ENCODE measurements at regions not wholly inside any gene's neighbourhood (a gene's known extent, or its start where the extent isn't known, plus 50 kb on each side); places are given as distances from the start of the nearest gene placed in this dataset.

DNA sequence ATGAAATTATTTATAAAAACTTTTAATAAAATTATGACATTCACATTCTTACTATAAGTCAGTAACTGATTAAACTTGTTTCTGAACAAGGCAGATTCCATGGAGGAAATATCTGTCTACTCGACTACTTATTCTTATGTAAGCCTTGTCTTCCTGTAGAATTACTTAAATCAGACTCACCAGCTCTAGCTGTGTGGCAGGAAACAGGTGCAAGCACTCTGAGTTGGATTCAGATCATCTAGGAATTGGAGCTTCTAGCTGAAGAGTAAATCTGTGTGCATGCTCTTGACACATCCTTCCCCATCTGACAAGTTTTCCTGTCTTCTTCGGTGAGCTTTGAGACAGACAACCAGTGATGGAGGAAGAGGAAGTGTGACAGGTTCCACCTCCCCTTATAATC is 284.7 kb downstream of the TRIB2 start:
- FAIRE-seq: no peak
- Histone ChIP-seq H3K4me1 (no peaks in the 10 kb centered on the region), H3K9me3 (no peaks in the 10 kb centered on the region), H3K4me2 (no peak overlapping the region), H3K27ac (no peak overlapping the region), H3K4me3 (no peak overlapping the region)
- no peak for ATAC-seq
- WGBS (ENCODE audit: missing lambda C conversion rate): 3% methylated on average over 2 of the region's 2 CpGs
- ChIA-PET POLR2A (no interaction called here), CTCF (interaction anchor here (1.4 kb wide), 1 partner anchor 10 kb away, joined by 7 read pairs; no protein-coding TSS in a partner anchor)
- TF ChIP-seq EHMT2 (IDR thresholded peaks at IDR 0.05; ENCODE audit: low read depth): no peak
- no peak for TF ChIP-seq ZFP36 (IDR thresholded peaks at IDR 0.05; ENCODE audit: borderline replicate concordance, partially characterized antibody)
- TF ChIP-seq, protein P1, sequence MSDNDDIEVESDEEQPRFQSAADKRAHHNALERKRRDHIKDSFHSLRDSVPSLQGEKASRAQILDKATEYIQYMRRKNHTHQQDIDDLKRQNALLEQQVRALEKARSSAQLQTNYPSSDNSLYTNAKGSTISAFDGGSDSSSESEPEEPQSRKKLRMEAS (IDR thresholded peaks at IDR 0.05): no peak
- no peak for TF ChIP-seq FOSL2 (IDR thresholded peaks at IDR 0.05)
- TF ChIP-seq FOSL2 (CRISPR knock-in tag; IDR thresholded peaks at IDR 0.05): no peak
- no peak for TF ChIP-seq FOSB (CRISPR knock-in tag; IDR thresholded peaks at IDR 0.05)
- TF ChIP-seq HOXB13 (CRISPR knock-in tag; IDR thresholded peaks at IDR 0.05; ENCODE audit: low read depth): no peak
- no peak for TF ChIP-seq NR3C1 (IDR thresholded peaks at IDR 0.05)
- TF ChIP-seq MAFK (IDR thresholded peaks at IDR 0.05; ENCODE audit: partially characterized antibody): no peak
- TF ChIP-seq NPAS2 (CRISPR knock-in tag; IDR thresholded peaks at IDR 0.05; ENCODE audit: borderline replicate concordance): no peak
- no peak for TF ChIP-seq CBX2 (IDR thresholded peaks at IDR 0.05; ENCODE audit: borderline replicate concordance, low read depth)
- no peak for DNase-seq (ENCODE audit: low read depth in 1 of 2, low spot score in 1 of 2)

DNA sequence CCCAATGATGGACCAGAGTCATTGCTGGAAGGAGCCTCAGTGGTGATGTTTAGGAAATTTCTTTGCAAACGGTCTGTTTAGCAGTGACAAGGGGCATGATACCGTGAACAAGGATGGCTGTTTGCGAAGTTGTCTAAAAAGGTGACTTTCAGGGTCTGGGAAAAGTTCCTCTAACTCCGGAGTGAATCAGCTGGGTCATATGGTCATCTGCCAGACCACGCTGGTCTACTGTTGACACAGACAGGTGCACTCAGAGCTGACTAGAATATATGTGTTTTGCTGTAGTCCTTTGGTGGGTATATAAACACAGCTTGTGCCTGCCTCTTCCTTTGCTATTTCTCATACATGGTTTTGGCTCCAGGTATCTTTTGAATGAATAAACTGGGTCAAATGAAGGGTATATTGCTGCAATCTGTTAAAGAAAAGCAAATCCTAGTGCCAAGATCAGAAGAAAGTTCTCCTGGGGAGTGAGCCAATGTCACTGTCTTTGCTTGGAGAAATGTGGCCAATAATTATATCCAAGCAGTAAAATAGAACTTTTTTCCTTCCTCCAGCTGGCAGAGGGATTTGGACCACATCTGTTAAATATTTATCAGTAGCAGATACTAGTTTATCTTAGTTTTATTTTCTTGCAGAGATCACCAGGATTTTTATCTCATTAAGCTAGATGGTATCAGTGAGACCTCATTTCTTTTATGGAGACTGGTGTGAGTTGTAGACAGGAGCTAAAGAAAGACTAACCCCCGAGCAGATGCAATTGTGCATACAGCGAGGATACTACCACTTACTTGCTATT is 286.0 kb downstream of the TRIB2 start:
- ChIA-PET POLR2A (no interaction called here), CTCF (no interaction called here)
- FAIRE-seq: no peak
- Histone ChIP-seq H3K27ac (no peak overlapping the region), H3K9me3 (no peaks in the 10 kb centered on the region), H3K4me1 (no peaks in the 10 kb centered on the region), H3K4me2 (no peak overlapping the region), H3K4me3 (no peak overlapping the region)
- no peak for TF ChIP-seq MYC (IDR thresholded peaks at IDR 0.05; ENCODE audit: borderline replicate concordance, low read length)
- TF ChIP-seq HDAC2 (IDR thresholded peaks at IDR 0.05): no peak
- no peak for TF ChIP-seq FOSB (CRISPR knock-in tag; IDR thresholded peaks at IDR 0.05)
- no peak for TF ChIP-seq POLR2A (IDR thresholded peaks at IDR 0.05; ENCODE audit: low read length)
- WGBS (ENCODE audit: missing lambda C conversion rate): 0% methylated on average over 7 of the region's 7 CpGs
- DNase-seq (ENCODE audit: low read depth in 1 of 2, low spot score in 1 of 2): no peak
- ATAC-seq: no peak

DNA sequence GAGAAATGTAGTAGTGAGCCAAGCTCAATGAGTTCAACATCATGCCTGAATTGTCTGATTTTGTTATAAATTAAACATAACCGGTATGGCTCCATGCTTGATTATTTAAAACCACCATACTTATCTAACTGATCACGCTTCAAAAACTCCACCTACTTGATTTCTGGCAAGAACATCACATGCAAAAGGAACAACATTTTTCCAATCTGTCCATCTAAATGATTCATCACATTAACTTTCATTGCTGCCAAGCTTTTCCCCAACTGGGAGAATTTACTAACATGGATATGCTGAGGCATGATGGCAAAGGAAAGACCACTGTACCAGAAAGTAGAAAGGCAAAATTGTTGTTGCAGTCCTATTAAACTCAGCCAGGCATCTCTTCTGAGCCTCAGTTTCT is 286.8 kb downstream of the TRIB2 start:
- no peak for ATAC-seq
- TF ChIP-seq PHF8 (IDR thresholded peaks at IDR 0.05; ENCODE audit: borderline replicate concordance, low read depth) (no peak), EHMT2 (IDR thresholded peaks at IDR 0.05; ENCODE audit: low read depth) (no peak), HOXA7 (CRISPR knock-in tag; IDR thresholded peaks at IDR 0.05) (no peak), JUNB (IDR thresholded peaks at IDR 0.05) (no peak), MYC (IDR thresholded peaks at IDR 0.05; ENCODE audit: borderline replicate concordance, low read length) (no peak), RNF2 (IDR thresholded peaks at IDR 0.05; ENCODE audit: borderline replicate concordance, low read depth) (no peak), EP300 (IDR thresholded peaks at IDR 0.05) (no peak), KDM5A (IDR thresholded peaks at IDR 0.05) (no peak), RFX5 (IDR thresholded peaks at IDR 0.05) (no peak), RARB (CRISPR knock-in tag; IDR thresholded peaks at IDR 0.05) (no peak), HOXB13 (CRISPR knock-in tag; IDR thresholded peaks at IDR 0.05; ENCODE audit: low read depth) (no peak), MAZ (IDR thresholded peaks at IDR 0.05; ENCODE audit: borderline replicate concordance, low read depth, low read length) (no peak)
- TF ChIP-seq, protein P2, sequence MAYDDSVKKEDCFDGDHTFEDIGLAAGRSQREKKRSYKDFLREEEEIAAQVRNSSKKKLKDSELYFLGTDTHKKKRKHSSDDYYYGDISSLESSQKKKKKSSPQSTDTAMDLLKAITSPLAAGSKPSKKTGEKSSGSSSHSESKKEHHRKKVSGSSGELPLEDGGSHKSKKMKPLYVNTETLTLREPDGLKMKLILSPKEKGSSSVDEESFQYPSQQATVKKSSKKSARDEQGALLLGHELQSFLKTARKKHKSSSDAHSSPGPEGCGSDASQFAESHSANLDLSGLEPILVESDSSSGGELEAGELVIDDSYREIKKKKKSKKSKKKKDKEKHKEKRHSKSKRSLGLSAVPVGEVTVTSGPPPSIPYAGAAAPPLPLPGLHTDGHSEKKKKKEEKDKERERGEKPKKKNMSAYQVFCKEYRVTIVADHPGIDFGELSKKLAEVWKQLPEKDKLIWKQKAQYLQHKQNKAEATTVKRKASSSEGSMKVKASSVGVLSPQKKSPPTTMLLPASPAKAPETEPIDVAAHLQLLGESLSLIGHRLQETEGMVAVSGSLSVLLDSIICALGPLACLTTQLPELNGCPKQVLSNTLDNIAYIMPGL (CRISPR knock-in tag; IDR thresholded peaks at IDR 0.05; ENCODE audit: borderline replicate concordance): no peak
- DNase-seq (ENCODE audit: low read depth in 1 of 2, low spot score in 1 of 2): no peak
- no peak overlapping the region for H3K4me2 ChIP-seq
- no peaks in the 10 kb centered on the region for H3K9me3 ChIP-seq
- no peaks in the 10 kb centered on the region for H3K4me1 ChIP-seq
- no peak overlapping the region for H3K27ac ChIP-seq
- FAIRE-seq: no peak
- CTCF ChIA-PET: no interaction called here
- POLR2A ChIA-PET: no interaction called here
- WGBS (ENCODE audit: missing lambda C conversion rate): 1% methylated on average over 2 of the region's 2 CpGs
- H3K4me3 ChIP-seq: no peak overlapping the region

Measured in A549 (cell line).